ENCODE measurements at regions not wholly inside any gene's neighbourhood (a gene's known extent, or its start where the extent isn't known, plus 50 kb on each side); places are given as distances from the start of the nearest gene placed in this dataset.
"Not testable (repeated sequence)": the region's sequence is repeated elsewhere in the genome, so short reads cannot be mapped to it uniquely, and the experiment has no call there.

GRCh38 chr22:48483764-48484528, 1343.7 kb downstream of the BRD1 start:
- H3K4me1 ChIP-seq (replicated peaks in 1 of 2), result no peaks in the 10 kb centered on the region
- H3K9me3 ChIP-seq (replicated peaks in 1 of 3), result no peaks in the 10 kb centered on the region
- H3K36me3 ChIP-seq (replicated peaks in 1 of 2), result no peaks in the 10 kb centered on the region
- 62 to 78% (median 73%) methylated on average over 12 of the region's 12 CpGs for WGBS, 4 donors
- DNase-seq, result peak in 1 of 7 donors; percentile 18
- no peak for TF ChIP-seq POLR2A (IDR thresholded peaks at IDR 0.05)
- TF ChIP-seq CTCF (IDR thresholded peaks at IDR 0.05), result no peak
- intact Hi-C loops (cut with DNase I), result no loop called here
- H3K27ac ChIP-seq, result no peak overlapping the region
- peaks cover 9% of the 10 kb centered on the region for H3K27me3 ChIP-seq
- H3K4me3 ChIP-seq, result no peak overlapping the region

DNA sequence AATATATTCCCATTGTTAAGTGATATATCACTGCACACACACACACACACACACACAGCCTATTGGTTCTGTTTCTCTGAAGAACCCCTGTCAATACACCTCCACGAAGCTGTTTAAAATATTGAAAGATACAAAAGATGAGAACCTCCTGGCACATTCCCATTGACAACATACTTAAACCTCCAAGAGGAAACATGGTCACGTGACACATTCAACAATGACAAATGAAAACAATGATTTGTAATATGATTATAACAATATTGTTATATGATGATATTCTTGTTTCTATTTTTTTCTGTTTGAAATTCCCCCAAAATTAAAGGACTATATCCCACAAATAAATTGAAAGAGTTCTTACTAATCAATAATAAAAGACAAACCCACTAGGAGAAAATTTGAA, 1344.9 kb downstream of the BRD1 start:
- WGBS, 4 donors, result 61 to 67% (median 62%) methylated on average over 2 of the region's 2 CpGs
- intact Hi-C loops (cut with DNase I), result no loop called here
- H3K4me3 ChIP-seq, result no peak overlapping the region
- H3K27ac ChIP-seq, result no peak overlapping the region
- H3K27me3 ChIP-seq, result no peaks in the 10 kb centered on the region
- H3K4me1 ChIP-seq (replicated peaks in 1 of 2), result no peaks in the 10 kb centered on the region
- TF ChIP-seq POLR2A (IDR thresholded peaks at IDR 0.05) (no peak), CTCF (IDR thresholded peaks at IDR 0.05) (no peak)
- no peak for DNase-seq
- H3K36me3 ChIP-seq (replicated peaks in 1 of 2), result no peaks in the 10 kb centered on the region
- H3K9me3 ChIP-seq (replicated peaks in 1 of 3), result no peaks in the 10 kb centered on the region

DNA sequence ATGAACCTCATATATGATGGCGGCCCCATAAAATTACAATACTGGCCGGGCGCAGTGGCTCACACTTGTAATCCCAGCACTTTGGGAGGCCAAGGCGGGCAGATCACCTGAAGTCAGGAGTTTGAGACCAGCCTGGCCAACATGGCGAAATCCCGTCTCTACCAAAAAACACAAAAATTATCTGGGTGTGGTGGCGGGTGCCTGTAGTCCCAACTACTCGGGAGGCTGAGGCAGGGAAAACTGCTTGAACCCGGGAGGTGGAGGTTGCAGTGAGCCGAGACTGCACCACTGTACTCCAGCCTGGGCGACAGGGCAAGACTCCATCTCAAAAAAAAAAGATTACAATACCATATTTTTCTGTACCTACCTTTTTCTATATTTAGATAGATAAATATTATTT, 1345.5 kb downstream of the BRD1 start:
- DNase-seq, result peak in 1 of 7 donors; percentile 0
- H3K27ac ChIP-seq; H3K36me3 ChIP-seq (replicated peaks in 1 of 2); H3K27me3 ChIP-seq; intact Hi-C loops (cut with DNase I); H3K9me3 ChIP-seq (replicated peaks in 1 of 3); H3K4me3 ChIP-seq; H3K4me1 ChIP-seq (replicated peaks in 1 of 2): not testable (repeated sequence)
- 93 to 98% (median 96%) methylated on average over 11 of the region's 11 CpGs for WGBS, 4 donors

DNA sequence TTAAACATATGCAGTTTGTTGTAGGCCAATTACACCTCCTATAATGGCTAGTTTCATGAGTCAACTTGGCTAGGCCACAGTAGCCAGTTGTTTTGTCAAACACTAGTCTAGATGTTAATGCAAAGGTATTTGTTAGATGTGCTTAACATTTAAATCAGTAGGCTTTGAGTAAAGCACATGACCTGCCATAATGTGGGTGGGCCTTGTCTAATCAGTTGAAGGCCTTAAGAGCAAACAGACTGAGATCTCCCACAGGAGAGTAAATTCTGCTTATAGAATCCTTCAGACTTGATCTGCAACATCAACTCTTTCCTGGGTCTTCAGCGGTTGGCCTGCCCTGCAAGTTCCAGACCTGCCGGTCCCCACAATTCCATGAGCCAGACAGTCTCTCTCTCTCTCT, 1345.9 kb downstream of the BRD1 start:
- Histone ChIP-seq H3K36me3 (replicated peaks in 1 of 2) (no peaks in the 10 kb centered on the region), H3K27ac (no peak overlapping the region), H3K27me3 (no peaks in the 10 kb centered on the region), H3K9me3 (replicated peaks in 1 of 3) (no peaks in the 10 kb centered on the region), H3K4me3 (no peak overlapping the region), H3K4me1 (replicated peaks in 1 of 2) (peaks cover 3 to 4% of the 10 kb centered on the region in 2 donors)
- intact Hi-C loops (cut with DNase I), result no loop called here
- DNase-seq, result peak in 1 of 7 donors; percentile 0
- TF ChIP-seq CTCF (IDR thresholded peaks at IDR 0.05), result no peak
- TF ChIP-seq POLR2A (IDR thresholded peaks at IDR 0.05), result no peak
- 93 to 98% (median 97%) methylated on average over 2 of the region's 2 CpGs for WGBS, 4 donors

Measured in adrenal gland (tissue), 9 donors.